ENCODE measurements at regions not wholly inside any gene's neighbourhood (a gene's known extent, or its start where the extent isn't known, plus 50 kb on each side); places are given as distances from the start of the nearest gene placed in this dataset.

GRCh38 chr12:108390495-108391203, 51.5 kb upstream of the CMKLR1 start:
- Histone ChIP-seq H3K4me3 (ENCODE audit: insufficient read depth, low read length, poor library complexity, severe bottlenecking) (no peak overlapping the region), H4K20me1 (ENCODE audit: low read depth, low read length) (no peaks in the 10 kb centered on the region), H3K79me2 (ENCODE audit: insufficient read depth, low read length) (no peaks in the 10 kb centered on the region), H3K4me2 (ENCODE audit: low read depth, low read length, poor library complexity, severe bottlenecking) (no peak overlapping the region), H3K27ac (ENCODE audit: low read depth, low read length) (no peak overlapping the region), H3K27me3 (ENCODE audit: low read length) (no peaks in the 10 kb centered on the region), H2AFZ (ENCODE audit: low read depth, low read length, severe bottlenecking) (no peak overlapping the region), H3K9me3 (ENCODE audit: insufficient read depth, low read length) (no peaks in the 10 kb centered on the region), H3F3A (ENCODE audit: insufficient read depth) (no peaks in the 10 kb centered on the region), H3K9me2 (replicated peaks; ENCODE audit: insufficient read depth, low read length) (no peaks in the 10 kb centered on the region), H3K36me3 (ENCODE audit: low read length) (no peaks in the 10 kb centered on the region), H3K9ac (ENCODE audit: low read length) (no peak overlapping the region)
- no peak for TF ChIP-seq EZH2phosphoT487 (conservative IDR thresholded peaks at IDR 0.05; ENCODE audit: low read length)
- TF ChIP-seq CTCF (IDR thresholded peaks at IDR 0.05; ENCODE audit: insufficient read depth, low read length, poor library complexity, severe bottlenecking), result no peak

GRCh38 chr12:108389544-108389943, 50.4 kb upstream of the CMKLR1 start:
- Histone ChIP-seq H3K27ac (ENCODE audit: low read depth, low read length) (no peak overlapping the region), H3K36me3 (ENCODE audit: low read length) (no peaks in the 10 kb centered on the region), H3K4me2 (ENCODE audit: low read depth, low read length, poor library complexity, severe bottlenecking) (no peak overlapping the region), H4K20me1 (ENCODE audit: low read depth, low read length) (no peaks in the 10 kb centered on the region), H3F3A (ENCODE audit: insufficient read depth) (no peaks in the 10 kb centered on the region), H2AFZ (ENCODE audit: low read depth, low read length, severe bottlenecking) (no peak overlapping the region), H3K9me3 (ENCODE audit: insufficient read depth, low read length) (no peaks in the 10 kb centered on the region), H3K9me2 (replicated peaks; ENCODE audit: insufficient read depth, low read length) (no peaks in the 10 kb centered on the region), H3K4me3 (ENCODE audit: insufficient read depth, low read length, poor library complexity, severe bottlenecking) (no peak overlapping the region), H3K27me3 (ENCODE audit: low read length) (no peaks in the 10 kb centered on the region), H3K9ac (ENCODE audit: low read length) (no peak overlapping the region), H3K79me2 (ENCODE audit: insufficient read depth, low read length) (no peaks in the 10 kb centered on the region)
- TF ChIP-seq EZH2phosphoT487 (conservative IDR thresholded peaks at IDR 0.05; ENCODE audit: low read length) (no peak), CTCF (IDR thresholded peaks at IDR 0.05; ENCODE audit: insufficient read depth, low read length, poor library complexity, severe bottlenecking) (no peak)
